22Rv1 (cell line): ENCODE measurements at regions not wholly inside any gene's neighbourhood (a gene's known extent, or its start where the extent isn't known, plus 50 kb on each side); places are given as distances from the start of the nearest gene placed in this dataset.

Experiments
- ZFX ChIP-seq: fragments of 450-650 bp; IDR thresholded peaks from 2 replicates; pipeline ENCODE4 v1.6.1; 2017; ENCODE audit warnings: antibody characterized with exemption, borderline replicate concordance
- TF ChIP-seq, protein P1 (sequence below): fragments of 450-650 bp; IDR thresholded peaks from 2 replicates; pipeline ENCODE4 v1.5.1; 2017; ENCODE audit warnings: mild to moderate bottlenecking

GRCh38 chr3:177361081-177361938 is 164.0 kb upstream of the TBL1XR1 start:
- TF ChIP-seq, protein P1, sequence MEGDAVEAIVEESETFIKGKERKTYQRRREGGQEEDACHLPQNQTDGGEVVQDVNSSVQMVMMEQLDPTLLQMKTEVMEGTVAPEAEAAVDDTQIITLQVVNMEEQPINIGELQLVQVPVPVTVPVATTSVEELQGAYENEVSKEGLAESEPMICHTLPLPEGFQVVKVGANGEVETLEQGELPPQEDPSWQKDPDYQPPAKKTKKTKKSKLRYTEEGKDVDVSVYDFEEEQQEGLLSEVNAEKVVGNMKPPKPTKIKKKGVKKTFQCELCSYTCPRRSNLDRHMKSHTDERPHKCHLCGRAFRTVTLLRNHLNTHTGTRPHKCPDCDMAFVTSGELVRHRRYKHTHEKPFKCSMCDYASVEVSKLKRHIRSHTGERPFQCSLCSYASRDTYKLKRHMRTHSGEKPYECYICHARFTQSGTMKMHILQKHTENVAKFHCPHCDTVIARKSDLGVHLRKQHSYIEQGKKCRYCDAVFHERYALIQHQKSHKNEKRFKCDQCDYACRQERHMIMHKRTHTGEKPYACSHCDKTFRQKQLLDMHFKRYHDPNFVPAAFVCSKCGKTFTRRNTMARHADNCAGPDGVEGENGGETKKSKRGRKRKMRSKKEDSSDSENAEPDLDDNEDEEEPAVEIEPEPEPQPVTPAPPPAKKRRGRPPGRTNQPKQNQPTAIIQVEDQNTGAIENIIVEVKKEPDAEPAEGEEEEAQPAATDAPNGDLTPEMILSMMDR: no peak
- no peak for TF ChIP-seq ZFX
